Gastrocnemius medialis (tissue), 4 donors: ENCODE measurements at regions not wholly inside any gene's neighbourhood (a gene's known extent, or its start where the extent isn't known, plus 50 kb on each side); places are given as distances from the start of the nearest gene placed in this dataset.

Experiments used
- ATAC-seq, 2 donors: fragments of 150-250 bp; one replicate each; pipeline ENCODE4 v1.9.1; 2016
- DNase-seq, 2 donors: peaks; one replicate each; pipeline ENCODE4 v3.0.0-alpha.2; 2019
- H3K27ac ChIP-seq, 4 donors: fragments of 200-600 bp; sonication (generic); 1 replicate in 1 of 4; 2 replicates in 3 of 4; pipeline ENCODE4 v1.5.1; 2016 to 2018; ENCODE audit warnings: mild to moderate bottlenecking in 2 of 4, moderate library complexity in 1 of 4
- H3K27me3 ChIP-seq, 3 donors: fragments of 200-600 bp; sonication (generic) in 2 of 3; 1 replicate in 1 of 3; 2 replicates in 2 of 3; pipeline versions ENCODE4 v1.5.1 to v1.6.0; 2016 to 2019; ENCODE audit warnings: mild to moderate bottlenecking in 1 of 3, moderate library complexity in 1 of 3
- H3K36me3 ChIP-seq, 2 donors: fragments of 200-600 bp; sonication (generic) in 1 of 2; one replicate each; pipeline ENCODE4 v1.5.1; 2017 to 2018
- H3K4me1 ChIP-seq, 2 donors: fragments of 200-600 bp; sonication (generic) in 1 of 2; one replicate each; pipeline ENCODE4 v1.5.1; 2016 to 2017; ENCODE audit warnings: mild to moderate bottlenecking in 2 of 2
- H3K4me3 ChIP-seq, 4 donors: fragments of 200-600 bp; sonication (generic) in 3 of 4; 1 replicate in 1 of 4; 2 replicates in 3 of 4; pipeline ENCODE4 v1.5.1; 2016 to 2019; ENCODE audit warnings: mild to moderate bottlenecking in 2 of 4
- H3K9me3 ChIP-seq, 3 donors: fragments of 200-600 bp; sonication (generic) in 2 of 3; 1 replicate in 1 of 3; 2 replicates in 2 of 3; pipeline ENCODE4 v1.5.1; 2016 to 2019
- POLR2A ChIP-seq, 2 donors: fragments of 450-650 bp; IDR thresholded peaks; one replicate each; pipeline ENCODE4 v1.6.1; 2017; ENCODE audit warnings: antibody characterized with exemption in 2 of 2, mild to moderate bottlenecking in 2 of 2, moderate library complexity in 2 of 2
- in situ Hi-C, 4 donors: fragments of 200-750 bp; cut with MboI; loops; one replicate each; pipeline versions ENCODE4 v1.15.0 to v1.8.0; 2017; ENCODE audit warnings: low sequenced_read_pairs in 4 of 4
- intact Hi-C: fragments of 100-400 bp; cut with DNase I; formaldehyde crosslinking; loops from one replicate; pipeline ENCODE4 v1.15.1; 2023; ENCODE audit warnings: low total_unique reads
- TF ChIP-seq, protein P1 (sequence below), 5 experiments: fragments of 450-650 bp in 3 of 5; fragments of 200-600 bp in 2 of 5; sonication (generic) in 2 of 5; IDR thresholded peaks in 4 of 5; conservative IDR thresholded peaks in 1 of 5; 1 replicate in 4 of 5; 2 replicates in 1 of 5; pipeline ENCODE4 v1.5.1; 2016 to 2019; ENCODE audit warnings: antibody characterized with exemption in 5 of 5, mild to moderate bottlenecking in 3 of 5, moderate library complexity in 3 of 5

DNA sequence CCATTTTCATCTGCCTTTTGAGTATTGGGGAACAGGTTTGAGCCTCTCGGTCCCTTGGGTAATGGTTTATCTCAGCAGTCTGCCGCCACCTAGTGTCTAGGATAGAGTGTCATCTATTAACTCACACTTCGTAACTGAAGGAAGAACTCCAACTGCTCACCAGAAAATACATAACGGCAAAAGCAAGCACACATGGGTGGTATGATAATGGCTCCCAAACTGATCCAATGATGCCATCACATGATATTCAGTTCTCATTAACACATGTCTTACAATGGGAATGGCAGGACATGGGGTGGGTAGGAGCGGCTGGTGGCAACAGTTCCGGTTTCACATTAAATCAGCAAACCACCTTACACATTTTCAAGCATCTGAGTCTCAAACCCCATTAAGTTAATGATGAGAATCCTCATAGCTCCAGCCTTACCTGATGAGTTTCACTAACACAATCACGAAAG, 110.7 kb upstream of the PHACTR1 start:
- intact Hi-C loops (loop anchor here (1.0 to 10.0 kb wide), 3 partner anchors 311 to 1021 kb away; partner anchors contain the start of gene EDN1), in situ Hi-C loops (loop anchor here in 3 of 4 donors (10.0 to 25.0 kb wide), 3 partner anchors 294 to 951 kb away; no protein-coding TSS in a partner anchor)
- no peaks in the 10 kb centered on the region for H3K27me3 ChIP-seq
- H3K27ac ChIP-seq, result no peak overlapping the region
- H3K4me1 ChIP-seq, result no peaks in the 10 kb centered on the region
- DNase-seq (peak in 1 of 2 donors; percentile 15), ATAC-seq (peak in 1 of 2 donors; percentile 69)
- no peaks in the 10 kb centered on the region for H3K36me3 ChIP-seq
- no peak overlapping the region for H3K4me3 ChIP-seq
- no peaks in the 10 kb centered on the region for H3K9me3 ChIP-seq
- TF ChIP-seq, protein P1, sequence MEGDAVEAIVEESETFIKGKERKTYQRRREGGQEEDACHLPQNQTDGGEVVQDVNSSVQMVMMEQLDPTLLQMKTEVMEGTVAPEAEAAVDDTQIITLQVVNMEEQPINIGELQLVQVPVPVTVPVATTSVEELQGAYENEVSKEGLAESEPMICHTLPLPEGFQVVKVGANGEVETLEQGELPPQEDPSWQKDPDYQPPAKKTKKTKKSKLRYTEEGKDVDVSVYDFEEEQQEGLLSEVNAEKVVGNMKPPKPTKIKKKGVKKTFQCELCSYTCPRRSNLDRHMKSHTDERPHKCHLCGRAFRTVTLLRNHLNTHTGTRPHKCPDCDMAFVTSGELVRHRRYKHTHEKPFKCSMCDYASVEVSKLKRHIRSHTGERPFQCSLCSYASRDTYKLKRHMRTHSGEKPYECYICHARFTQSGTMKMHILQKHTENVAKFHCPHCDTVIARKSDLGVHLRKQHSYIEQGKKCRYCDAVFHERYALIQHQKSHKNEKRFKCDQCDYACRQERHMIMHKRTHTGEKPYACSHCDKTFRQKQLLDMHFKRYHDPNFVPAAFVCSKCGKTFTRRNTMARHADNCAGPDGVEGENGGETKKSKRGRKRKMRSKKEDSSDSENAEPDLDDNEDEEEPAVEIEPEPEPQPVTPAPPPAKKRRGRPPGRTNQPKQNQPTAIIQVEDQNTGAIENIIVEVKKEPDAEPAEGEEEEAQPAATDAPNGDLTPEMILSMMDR (IDR thresholded peaks at IDR 0.05 in 4 of 5, conservative IDR thresholded peaks at IDR 0.05 in 1 of 5), result peak in 4 of 5 experiments; percentile 6 to 62 (median 50)
- TF ChIP-seq POLR2A (IDR thresholded peaks at IDR 0.05), result no peak

DNA sequence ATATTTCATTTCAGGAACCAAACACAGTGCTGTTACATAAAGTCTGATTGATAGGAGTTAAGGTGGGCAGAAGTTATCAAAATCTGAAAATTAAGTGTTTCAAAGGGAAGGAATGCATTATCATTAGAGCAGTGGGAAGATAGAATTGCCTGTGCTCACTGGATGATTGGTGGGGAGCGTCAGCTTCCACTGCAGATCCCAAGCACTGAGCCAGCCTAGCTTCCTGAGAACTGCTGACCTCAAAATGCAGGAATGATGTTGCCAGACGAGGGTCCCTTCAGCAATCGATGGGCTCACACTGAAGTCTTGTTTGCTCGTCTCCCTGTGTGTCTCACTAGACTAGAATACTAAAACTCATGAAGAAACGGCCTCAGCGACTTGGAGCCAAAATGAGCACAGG, 110.0 kb upstream of the PHACTR1 start:
- ATAC-seq, result no peak
- in situ Hi-C loops, result loop anchor here in 3 of 4 donors (10.0 to 25.0 kb wide), 3 partner anchors 294 to 952 kb away; no protein-coding TSS in a partner anchor

DNA sequence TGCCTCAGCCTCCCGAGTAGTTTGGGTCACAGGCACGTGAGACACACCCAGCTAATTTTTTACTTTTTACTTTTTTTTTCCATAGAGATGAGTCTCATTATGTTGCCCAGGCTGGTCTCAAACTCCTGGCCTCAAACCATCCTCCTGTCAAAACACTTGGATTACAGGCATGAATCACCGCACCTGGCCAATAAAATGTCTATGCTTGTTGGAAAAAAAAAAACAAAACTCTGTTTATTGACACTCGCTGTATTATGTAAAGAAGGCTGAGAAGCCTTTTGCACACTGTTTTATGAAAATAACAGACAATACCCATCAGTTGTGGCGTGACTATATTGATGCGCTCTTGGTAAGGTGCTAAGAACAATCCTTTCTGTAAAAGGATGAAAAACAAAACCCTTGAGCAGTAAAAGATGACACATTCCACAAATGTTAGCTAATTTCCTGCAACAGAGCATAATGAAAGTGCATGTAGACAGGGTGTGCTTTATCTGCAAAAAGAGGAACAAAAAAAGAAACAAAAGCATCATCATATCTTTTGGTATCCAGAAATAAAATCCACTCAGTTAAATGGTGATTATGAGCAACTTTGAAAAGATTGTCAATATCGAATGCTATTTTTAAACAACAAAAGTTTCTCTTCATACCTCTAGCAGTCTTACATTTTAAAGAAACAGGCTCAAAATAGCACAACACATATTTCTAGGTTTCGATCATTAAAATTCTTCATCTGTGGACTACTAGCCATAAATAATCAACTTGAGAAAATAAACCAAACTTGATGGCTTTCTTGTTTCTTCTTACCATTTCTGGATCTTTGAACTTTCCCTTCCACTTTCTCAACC, 108.3 kb upstream of the PHACTR1 start:
- DNase-seq (no peak), ATAC-seq (no peak)
- Histone ChIP-seq H3K9me3 (no peaks in the 10 kb centered on the region), H3K27me3 (no peaks in the 10 kb centered on the region), H3K4me1 (no peaks in the 10 kb centered on the region), H3K36me3 (no peaks in the 10 kb centered on the region), H3K4me3 (no peak overlapping the region), H3K27ac (no peak overlapping the region)
- intact Hi-C loops (loop anchor here (10.0 kb wide), 2 partner anchors 313 to 1023 kb away; partner anchors contain the start of gene EDN1), in situ Hi-C loops (loop anchor here in 3 of 4 donors (10.0 to 25.0 kb wide), 3 partner anchors 296 to 953 kb away; no protein-coding TSS in a partner anchor)
- no peak for TF ChIP-seq POLR2A (IDR thresholded peaks at IDR 0.05)
- TF ChIP-seq, protein P1 (IDR thresholded peaks at IDR 0.05 in 4 of 5, conservative IDR thresholded peaks at IDR 0.05 in 1 of 5), result no peak

More for the DNA sequence above, 110.0 kb upstream of the PHACTR1 start:
- Histone ChIP-seq H3K9me3 (no peaks in the 10 kb centered on the region), H3K27me3 (no peaks in the 10 kb centered on the region), H3K36me3 (no peaks in the 10 kb centered on the region), H3K4me3 (no peak overlapping the region), H3K4me1 (no peaks in the 10 kb centered on the region), H3K27ac (no peak overlapping the region)
- DNase-seq, result no peak
- no peak for TF ChIP-seq POLR2A (IDR thresholded peaks at IDR 0.05)
- TF ChIP-seq, protein P1 (IDR thresholded peaks at IDR 0.05 in 4 of 5, conservative IDR thresholded peaks at IDR 0.05 in 1 of 5), result no peak
- intact Hi-C loops, result loop anchor here (10.0 kb wide), 2 partner anchors 312 to 1022 kb away; partner anchors contain the start of gene EDN1

GRCh38 chr6:12608874-12609273, 107.7 kb upstream of the PHACTR1 start:
- intact Hi-C loops (loop anchor here (10.0 kb wide), 2 partner anchors 314 to 1024 kb away; partner anchors contain the start of gene EDN1), in situ Hi-C loops (loop anchor here in 3 of 4 donors (10.0 to 25.0 kb wide), 3 partner anchors 297 to 954 kb away; no protein-coding TSS in a partner anchor)
- Histone ChIP-seq H3K27me3 (no peaks in the 10 kb centered on the region), H3K36me3 (no peaks in the 10 kb centered on the region), H3K9me3 (no peaks in the 10 kb centered on the region), H3K4me1 (no peaks in the 10 kb centered on the region), H3K27ac (no peak overlapping the region), H3K4me3 (no peak overlapping the region)
- DNase-seq, result no peak
- ATAC-seq, result no peak
- TF ChIP-seq, protein P1 (IDR thresholded peaks at IDR 0.05 in 4 of 5, conservative IDR thresholded peaks at IDR 0.05 in 1 of 5), result no peak
- TF ChIP-seq POLR2A (IDR thresholded peaks at IDR 0.05), result no peak
